C4-2B (cell line): ENCODE measurements at regions not wholly inside any gene's neighbourhood (a gene's known extent, or its start where the extent isn't known, plus 50 kb on each side); places are given as distances from the start of the nearest gene placed in this dataset.

Experiments used
- CTCF ChIP-seq: fragments of 450-650 bp; conservative IDR thresholded peaks from 2 replicates; pipeline ENCODE4 v1.5.1; 2017; ENCODE audit warnings: mild to moderate bottlenecking
- ZFX ChIP-seq: fragments of 450-650 bp; IDR thresholded peaks from 2 replicates; pipeline ENCODE4 v1.6.1; 2017

- TF ChIP-seq CTCF (no peak), ZFX (no peak)
Measured at GRCh38 chr11:45028911-45029682, 78.4 kb upstream of the TP53I11 start.
